ENCODE measurements at regions not wholly inside any gene's neighbourhood (a gene's known extent, or its start where the extent isn't known, plus 50 kb on each side); places are given as distances from the start of the nearest gene placed in this dataset.

GRCh38 chr14:35965400-35965799 lies 139.3 kb downstream of the BRMS1L start:
- no peak for TF ChIP-seq EZH2 (IDR thresholded peaks at IDR 0.05; ENCODE audit: borderline replicate concordance, low read depth, low read length, severe bottlenecking)
- no peak for TF ChIP-seq CTCF (IDR thresholded peaks at IDR 0.05; ENCODE audit: extremely low read depth in 1 of 2, insufficient read depth in 1 of 2, low read depth in 1 of 2, low read length in 2 of 2)
- TF ChIP-seq POLR2A (IDR thresholded peaks at IDR 0.05; ENCODE audit: low read depth, low read length): no peak
- TF ChIP-seq POLR2AphosphoS5 (IDR thresholded peaks at IDR 0.05; ENCODE audit: insufficient read depth, low read depth, low read length): no peak
- TF ChIP-seq, protein P1, sequence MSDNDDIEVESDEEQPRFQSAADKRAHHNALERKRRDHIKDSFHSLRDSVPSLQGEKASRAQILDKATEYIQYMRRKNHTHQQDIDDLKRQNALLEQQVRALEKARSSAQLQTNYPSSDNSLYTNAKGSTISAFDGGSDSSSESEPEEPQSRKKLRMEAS (IDR thresholded peaks at IDR 0.05; ENCODE audit: insufficient read depth, insufficient read length): no peak
- TF ChIP-seq FOS (IDR thresholded peaks at IDR 0.05; ENCODE audit: borderline replicate concordance, insufficient read depth, low read length): no peak

All from endothelial cell of umbilical vein (primary cell).